Fibroblast of pulmonary artery (primary cell): ENCODE measurements at regions not wholly inside any gene's neighbourhood (a gene's known extent, or its start where the extent isn't known, plus 50 kb on each side); places are given as distances from the start of the nearest gene placed in this dataset.

Experiments used
- DNase-seq: peaks from one replicate; pipeline ENCODE4 v3.0.0-alpha.2; 2010; ENCODE audit warnings: low read depth
- H3K4me3 ChIP-seq: replicated peaks from 2 replicates; pipeline ENCODE4 v1.5.1; 2011; ENCODE audit warnings: low read depth, mild to moderate bottlenecking, control low read depth, low read length, moderate library complexity
- CTCF ChIP-seq: IDR thresholded peaks from 2 replicates; pipeline ENCODE4 v1.5.1; 2011; ENCODE audit warnings: mild to moderate bottlenecking, control low read depth, low read length, inconsistent platforms; ENCODE audit errors: missing control alignments

- DNase-seq = no peak
- TF ChIP-seq CTCF = no peak
- H3K4me3 ChIP-seq = no peak overlapping the region
Observed at GRCh38 chr18:28522236-28522635, 345.3 kb upstream of the CDH2 start.

- DNase-seq = no peak
- H3K4me3 ChIP-seq = no peak overlapping the region
- TF ChIP-seq CTCF = no peak
Observed at GRCh38 chr18:28519997-28520396, 343.1 kb upstream of the CDH2 start.

- no peak for DNase-seq
- TF ChIP-seq CTCF = no peak
- no peak overlapping the region for H3K4me3 ChIP-seq
Observed at GRCh38 chr18:28514699-28515098, 337.8 kb upstream of the CDH2 start.

- DNase-seq = no peak
Observed at GRCh38 chr18:28512357-28512756, 335.4 kb upstream of the CDH2 start.

GRCh38 chr18:28511413-28511821, 334.5 kb upstream of the CDH2 start:
- no peak for TF ChIP-seq CTCF
- DNase-seq = peak; percentile 20
- no peak overlapping the region for H3K4me3 ChIP-seq

More at GRCh38 chr18:28512357-28512756, 335.4 kb upstream of the CDH2 start:
- TF ChIP-seq CTCF = no peak
- no peak overlapping the region for H3K4me3 ChIP-seq

- no peak for TF ChIP-seq CTCF
- no peak overlapping the region for H3K4me3 ChIP-seq
- DNase-seq = no peak
Observed at GRCh38 chr18:28510210-28510609, 333.3 kb upstream of the CDH2 start.

- no peak overlapping the region for H3K4me3 ChIP-seq
- no peak for TF ChIP-seq CTCF
- peak; percentile 5 for DNase-seq
Observed at GRCh38 chr18:28504066-28504465, 327.1 kb upstream of the CDH2 start.
